GM12872 (cell line): ENCODE measurements at regions not wholly inside any gene's neighbourhood (a gene's known extent, or its start where the extent isn't known, plus 50 kb on each side); places are given as distances from the start of the nearest gene placed in this dataset.

ENCODE experiments used
- CTCF ChIP-seq: IDR thresholded peaks from 3 replicates; pipeline ENCODE4 v1.5.1; 2011; ENCODE audit warnings: low read depth, mild to moderate bottlenecking, low read length, moderate library complexity; ENCODE audit not compliant: insufficient read depth

DNA sequence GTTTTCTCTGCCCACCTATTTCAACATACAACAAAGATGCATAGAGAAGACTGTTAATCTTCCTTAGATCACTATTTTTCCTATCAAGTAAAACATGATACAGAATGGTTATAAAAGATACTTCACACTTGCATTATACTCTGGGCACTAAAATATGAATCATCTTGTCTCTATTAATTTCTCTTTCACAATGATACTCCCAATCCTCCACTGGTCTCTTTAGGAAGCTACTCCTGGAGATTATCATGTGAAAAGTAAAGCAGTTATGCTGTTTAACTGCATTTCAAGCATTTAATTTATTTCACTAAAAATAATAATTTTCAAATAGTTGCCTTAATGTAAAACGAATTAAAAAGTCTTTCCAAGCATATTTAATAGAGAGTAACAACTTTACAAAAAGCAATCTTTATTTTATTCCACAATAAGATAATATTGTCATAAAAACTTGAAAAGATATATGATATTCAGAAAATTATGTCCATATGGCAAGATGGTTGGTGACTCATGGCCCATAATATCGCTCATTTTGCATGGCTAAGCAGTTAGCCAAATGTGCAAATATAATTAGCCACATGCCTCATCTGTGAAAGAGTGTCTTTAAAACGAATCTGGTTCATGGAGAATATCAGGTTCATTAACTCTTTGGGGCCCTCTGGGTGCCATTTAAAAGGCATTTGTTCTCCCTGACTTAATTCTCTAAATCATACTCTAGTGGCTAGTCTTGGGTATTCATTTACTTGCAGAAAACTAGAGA is 1569.0 kb upstream of the B3GALT2 start:
- TF ChIP-seq CTCF = no peak

- no peak for TF ChIP-seq CTCF
These were observed 1548.6 kb upstream of the B3GALT2 start for GRCh38 chr1:194734970-194735369.

GRCh38 chr1:194731025-194731424 is 1544.6 kb upstream of the B3GALT2 start:
- TF ChIP-seq CTCF = no peak

- no peak for TF ChIP-seq CTCF
These were observed 1543.9 kb upstream of the B3GALT2 start for GRCh38 chr1:194730304-194730703.

DNA sequence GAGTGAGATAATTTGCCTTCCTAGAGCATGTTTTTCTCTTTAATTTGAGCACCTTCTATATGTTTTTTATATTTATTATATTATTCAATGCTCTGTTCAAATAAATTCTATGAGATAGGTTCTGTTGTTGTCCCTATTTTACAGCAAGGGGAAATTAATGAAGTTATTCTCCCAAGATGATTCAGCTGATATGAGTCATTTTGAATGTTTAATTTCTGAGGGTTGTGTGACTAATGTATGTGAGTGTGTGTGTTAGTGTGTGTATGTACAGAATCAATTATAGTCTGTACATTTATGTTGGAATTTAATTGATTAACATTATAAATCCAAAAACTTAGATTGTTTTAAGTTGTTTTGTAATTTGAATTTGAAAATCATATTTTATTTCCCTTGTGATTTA is 1536.7 kb upstream of the B3GALT2 start:
- TF ChIP-seq CTCF = no peak

- TF ChIP-seq CTCF = no peak
These were observed 1531.5 kb upstream of the B3GALT2 start for GRCh38 chr1:194717941-194718340.

DNA sequence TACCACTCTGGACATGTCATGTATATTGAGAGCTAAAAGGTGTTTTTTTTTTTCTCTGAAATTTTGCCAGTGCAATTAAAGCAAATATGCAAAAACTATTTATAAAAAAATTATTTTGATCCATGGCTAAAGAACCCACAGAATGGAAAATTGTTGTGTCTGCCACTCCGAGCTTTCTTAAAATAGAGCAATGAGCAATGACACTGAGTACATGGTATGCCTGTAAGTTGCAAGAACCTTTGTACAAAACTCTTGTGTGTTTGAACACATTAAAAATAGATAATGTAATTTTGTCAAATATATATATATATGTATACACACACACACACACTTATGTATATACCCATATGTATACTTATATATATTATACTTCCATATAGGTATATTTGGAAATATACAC is 1530.9 kb upstream of the B3GALT2 start:
- no peak for TF ChIP-seq CTCF

DNA sequence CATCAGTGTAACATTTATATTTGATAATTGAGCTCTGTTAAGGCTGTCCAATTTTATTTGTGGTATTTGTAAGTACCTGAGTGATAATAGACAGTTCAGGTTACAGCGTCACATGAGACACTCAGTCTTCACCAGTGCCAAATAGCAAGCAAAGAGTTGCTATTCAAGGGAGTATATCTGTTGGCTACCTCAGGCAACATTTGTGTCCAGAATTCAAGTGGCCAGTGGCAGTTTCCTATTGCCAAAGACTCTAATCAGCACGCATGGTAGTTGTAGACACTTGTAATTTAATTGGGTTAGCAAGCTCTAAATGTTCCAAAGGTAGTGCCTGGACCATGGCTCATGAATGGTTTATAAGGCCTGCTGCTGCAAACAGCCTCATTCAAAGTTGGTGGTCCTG is 1524.3 kb upstream of the B3GALT2 start:
- TF ChIP-seq CTCF = no peak
